Muscle layer of duodenum (tissue), 2 donors: ENCODE measurements at regions not wholly inside any gene's neighbourhood (a gene's known extent, or its start where the extent isn't known, plus 50 kb on each side); places are given as distances from the start of the nearest gene placed in this dataset.
"Not testable (repeated sequence)": the region's sequence is repeated elsewhere in the genome, so short reads cannot be mapped to it uniquely, and the experiment has no call there.

Experiments used
- H3K27ac ChIP-seq: one replicate; pipeline ENCODE4 v1.7.0; 2013; ENCODE audit warnings: mild to moderate bottlenecking, low read length
- H3K27me3 ChIP-seq: one replicate; pipeline ENCODE4 v1.7.0; 2013; ENCODE audit warnings: low read depth, mild to moderate bottlenecking, control low read depth, low read length
- H3K36me3 ChIP-seq, 2 donors: one replicate each; pipeline ENCODE4 v1.7.0; 2013; ENCODE audit warnings: low read length in 2 of 2, control low read depth in 1 of 2, mild to moderate bottlenecking in 1 of 2; ENCODE audit not compliant: insufficient read depth in 2 of 2, control insufficient read depth in 1 of 2
- H3K4me1 ChIP-seq, 2 donors: one replicate each; pipeline ENCODE4 v1.7.0; 2013; ENCODE audit warnings: low read length in 2 of 2, mild to moderate bottlenecking in 2 of 2, control low read depth in 1 of 2, moderate library complexity in 1 of 2; ENCODE audit not compliant: insufficient read depth in 2 of 2, control insufficient read depth in 1 of 2
- H3K4me3 ChIP-seq, 2 donors: one replicate each; pipeline ENCODE4 v1.7.0; 2013; ENCODE audit warnings: low read length in 2 of 2, low read depth in 1 of 2, mild to moderate bottlenecking in 1 of 2
- H3K9me3 ChIP-seq, 2 donors: one replicate each; pipeline ENCODE4 v1.7.0; 2013; ENCODE audit warnings: low read length in 2 of 2, control low read depth in 1 of 2, mild to moderate bottlenecking in 1 of 2; ENCODE audit not compliant: control insufficient read depth in 1 of 2
- donor health status: healthy.

- Histone ChIP-seq H3K27ac (peak overlapping the region; percentile 97), H3K4me3 (peak overlapping the region; percentile 23 to 32), H3K36me3 (no peaks in the 10 kb centered on the region), H3K4me1 (peaks cover 0 to 3% of the 10 kb centered on the region in 2 donors), H3K27me3 (no peaks in the 10 kb centered on the region), H3K9me3 (no peaks in the 10 kb centered on the region)
Measured at GRCh38 chr10:3886191-3886590, 101.2 kb upstream of the KLF6 start.

GRCh38 chr10:3882855-3883254, 97.8 kb upstream of the KLF6 start:
- H3K27ac ChIP-seq: no peak overlapping the region
- H3K27me3 ChIP-seq: no peaks in the 10 kb centered on the region
- H3K9me3 ChIP-seq: no peaks in the 10 kb centered on the region
- peaks cover 0 to 3% of the 10 kb centered on the region in 2 donors for H3K4me1 ChIP-seq
- no peaks in the 10 kb centered on the region for H3K36me3 ChIP-seq
- H3K4me3 ChIP-seq: no peak overlapping the region

- Histone ChIP-seq H3K4me1 (peaks cover 0 to 3% of the 10 kb centered on the region in 2 donors), H3K4me3 (no peak overlapping the region), H3K27me3 (no peaks in the 10 kb centered on the region), H3K27ac (no peak overlapping the region), H3K36me3 (no peaks in the 10 kb centered on the region), H3K9me3 (no peaks in the 10 kb centered on the region)
Measured at GRCh38 chr10:3881622-3882021, 96.6 kb upstream of the KLF6 start.

- H3K27ac ChIP-seq: no peak overlapping the region
- peaks cover 0 to 8% of the 10 kb centered on the region in 2 donors for H3K4me1 ChIP-seq
- no peaks in the 10 kb centered on the region for H3K9me3 ChIP-seq
- H3K36me3 ChIP-seq: no peaks in the 10 kb centered on the region
- no peak overlapping the region for H3K4me3 ChIP-seq
- H3K27me3 ChIP-seq: no peaks in the 10 kb centered on the region
Measured at GRCh38 chr10:3879073-3879472, 94.1 kb upstream of the KLF6 start.

GRCh38 chr10:3877211-3878000, 92.4 kb upstream of the KLF6 start:
- Histone ChIP-seq H3K27me3 (no peaks in the 10 kb centered on the region), H3K9me3 (no peaks in the 10 kb centered on the region), H3K4me1 (peaks cover 6 to 14% of the 10 kb centered on the region in 2 donors), H3K36me3 (no peaks in the 10 kb centered on the region), H3K4me3 (no peak overlapping the region), H3K27ac (peak overlapping the region; percentile 7)

GRCh38 chr10:3876350-3876962, 91.4 kb upstream of the KLF6 start:
- no peaks in the 10 kb centered on the region for H3K36me3 ChIP-seq
- H3K27me3 ChIP-seq: no peaks in the 10 kb centered on the region
- H3K27ac ChIP-seq: peak overlapping the region; percentile 7
- no peaks in the 10 kb centered on the region for H3K9me3 ChIP-seq
- no peak overlapping the region for H3K4me3 ChIP-seq
- H3K4me1 ChIP-seq: peaks cover 10 to 14% of the 10 kb centered on the region in 2 donors

- Histone ChIP-seq H3K36me3 (no peaks in the 10 kb centered on the region), H3K4me1 (peaks cover 10 to 14% of the 10 kb centered on the region in 2 donors), H3K9me3 (no peaks in the 10 kb centered on the region), H3K27me3 (no peaks in the 10 kb centered on the region), H3K4me3 (no peak overlapping the region), H3K27ac (no peak overlapping the region)
Measured at GRCh38 chr10:3875842-3876235, 90.8 kb upstream of the KLF6 start.

- H3K36me3 ChIP-seq: no peaks in the 10 kb centered on the region
- peaks cover 10 to 14% of the 10 kb centered on the region in 2 donors for H3K4me1 ChIP-seq
- no peaks in the 10 kb centered on the region for H3K9me3 ChIP-seq
- H3K4me3 ChIP-seq: no peak overlapping the region
- H3K27me3 ChIP-seq: no peaks in the 10 kb centered on the region
- H3K27ac ChIP-seq: peak overlapping the region; percentile 70
Measured at GRCh38 chr10:3874990-3875841, 90.2 kb upstream of the KLF6 start.

- peak overlapping the region; percentile 70 for H3K27ac ChIP-seq
- H3K27me3 ChIP-seq, H3K9me3 ChIP-seq, H3K36me3 ChIP-seq, H3K4me3 ChIP-seq: not testable (repeated sequence)
- H3K4me1 ChIP-seq: peaks cover 10 to 14% of the 10 kb centered on the region in 2 donors
Measured at GRCh38 chr10:3874610-3874989, 89.6 kb upstream of the KLF6 start.

- H3K27ac ChIP-seq: peak overlapping the region; percentile 77
- no peak overlapping the region for H3K4me3 ChIP-seq
- no peaks in the 10 kb centered on the region for H3K36me3 ChIP-seq
- H3K9me3 ChIP-seq: no peaks in the 10 kb centered on the region
- no peaks in the 10 kb centered on the region for H3K27me3 ChIP-seq
- H3K4me1 ChIP-seq: peaks cover 10 to 14% of the 10 kb centered on the region in 2 donors
Measured at GRCh38 chr10:3873728-3874461, 88.9 kb upstream of the KLF6 start.
